CD4-positive, alpha-beta T cell treated with Interleukin-17A for 4 hours (primary cell): ENCODE measurements at regions not wholly inside any gene's neighbourhood (a gene's known extent, or its start where the extent isn't known, plus 50 kb on each side); places are given as distances from the start of the nearest gene placed in this dataset.

Experiments used
- DNase-seq: peaks from one replicate; pipeline ENCODE4 v3.0.0-alpha.2; 2020; ENCODE audit warnings: mixed read lengths

- DNase-seq = no peak
Measured at GRCh38 chr2:173593109-173593508, 238.4 kb downstream of the CDCA7 start.

GRCh38 chr2:173596244-173596643, 241.6 kb downstream of the CDCA7 start:
- no peak for DNase-seq

GRCh38 chr2:173598525-173598924, 243.9 kb downstream of the CDCA7 start:
- no peak for DNase-seq

- no peak for DNase-seq
Measured at GRCh38 chr2:173599821-173600359, 245.2 kb downstream of the CDCA7 start.

- no peak for DNase-seq
Measured at GRCh38 chr2:173602153-173602795, 247.6 kb downstream of the CDCA7 start.

- DNase-seq = no peak
Measured at GRCh38 chr2:173605994-173606393, 251.3 kb downstream of the CDCA7 start.

- DNase-seq = no peak
Measured at GRCh38 chr2:173606619-173607248, 252.1 kb downstream of the CDCA7 start.

GRCh38 chr2:173607606-173608311, 253.1 kb downstream of the CDCA7 start:
- DNase-seq = no peak

GRCh38 chr2:173611121-173611520, 256.4 kb downstream of the CDCA7 start:
- no peak for DNase-seq

GRCh38 chr2:173612354-173612753, 257.7 kb downstream of the CDCA7 start:
- DNase-seq = no peak

GRCh38 chr2:173613386-173613785, 258.7 kb downstream of the CDCA7 start:
- DNase-seq = no peak

- no peak for DNase-seq
Measured at GRCh38 chr2:173614265-173614930, 259.7 kb downstream of the CDCA7 start.

GRCh38 chr2:173623438-173624319, 269.0 kb downstream of the CDCA7 start:
- no peak for DNase-seq

- no peak for DNase-seq
Measured at GRCh38 chr2:173625315-173625714, 270.6 kb downstream of the CDCA7 start.

- no peak for DNase-seq
Measured at GRCh38 chr2:173629076-173629475, 274.4 kb downstream of the CDCA7 start.

- no peak for DNase-seq
Measured at GRCh38 chr2:173630425-173631126, 275.9 kb downstream of the CDCA7 start.

GRCh38 chr2:173631127-173631460, 276.4 kb downstream of the CDCA7 start:
- DNase-seq = no peak

- no peak for DNase-seq
Measured at GRCh38 chr2:173644146-173644545, 289.5 kb downstream of the CDCA7 start.

- no peak for DNase-seq
Measured at GRCh38 chr2:173647681-173648311, 293.1 kb downstream of the CDCA7 start.

- DNase-seq = no peak
Measured at GRCh38 chr2:173648816-173649215, 294.1 kb downstream of the CDCA7 start.

- DNase-seq = no peak
Measured at GRCh38 chr2:173649527-173650219, 295.0 kb downstream of the CDCA7 start.
